SU-DHL-6 (cell line): ENCODE measurements at regions not wholly inside any gene's neighbourhood (a gene's known extent, or its start where the extent isn't known, plus 50 kb on each side); places are given as distances from the start of the nearest gene placed in this dataset.

Source experiments
- EZH2phosphoT487 ChIP-seq: fragments of 200-600 bp; sonication (generic), shearing (Covaris generic); conservative IDR thresholded peaks from 2 replicates; pipeline ENCODE4 v1.6.1; 2018; ENCODE audit warnings: mild to moderate bottlenecking, antibody characterized with exemption, low read length, moderate library complexity, mixed read lengths
- TF ChIP-seq, protein P1 (sequence below): fragments of 200-600 bp; sonication (generic); IDR thresholded peaks from one replicate; pipeline ENCODE4 v1.5.1; 2017; ENCODE audit warnings: antibody characterized with exemption, mild to moderate bottlenecking, low read length, moderate library complexity; ENCODE audit not compliant: insufficient read depth, poor library complexity, severe bottlenecking

DNA sequence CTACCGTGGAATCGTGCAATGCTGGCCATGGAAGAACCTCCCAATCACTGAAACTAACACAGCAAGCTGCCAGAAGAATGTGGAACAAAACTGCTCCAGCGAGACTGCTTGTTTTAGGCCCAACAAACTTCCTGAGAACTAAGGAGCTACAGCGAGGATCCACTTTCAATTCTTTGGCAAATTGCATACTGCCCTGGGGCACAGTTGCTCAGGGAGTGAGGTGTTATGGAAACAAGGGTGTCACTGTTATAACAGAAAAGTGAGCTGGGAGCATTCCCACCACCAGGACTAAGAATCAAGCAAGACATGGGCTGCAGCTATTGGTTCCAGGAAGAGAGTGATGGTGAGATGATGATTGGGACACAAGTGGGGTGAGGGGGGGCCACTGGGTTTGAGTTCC is 1606.1 kb upstream of the FLRT2 start:
- TF ChIP-seq, protein P1, sequence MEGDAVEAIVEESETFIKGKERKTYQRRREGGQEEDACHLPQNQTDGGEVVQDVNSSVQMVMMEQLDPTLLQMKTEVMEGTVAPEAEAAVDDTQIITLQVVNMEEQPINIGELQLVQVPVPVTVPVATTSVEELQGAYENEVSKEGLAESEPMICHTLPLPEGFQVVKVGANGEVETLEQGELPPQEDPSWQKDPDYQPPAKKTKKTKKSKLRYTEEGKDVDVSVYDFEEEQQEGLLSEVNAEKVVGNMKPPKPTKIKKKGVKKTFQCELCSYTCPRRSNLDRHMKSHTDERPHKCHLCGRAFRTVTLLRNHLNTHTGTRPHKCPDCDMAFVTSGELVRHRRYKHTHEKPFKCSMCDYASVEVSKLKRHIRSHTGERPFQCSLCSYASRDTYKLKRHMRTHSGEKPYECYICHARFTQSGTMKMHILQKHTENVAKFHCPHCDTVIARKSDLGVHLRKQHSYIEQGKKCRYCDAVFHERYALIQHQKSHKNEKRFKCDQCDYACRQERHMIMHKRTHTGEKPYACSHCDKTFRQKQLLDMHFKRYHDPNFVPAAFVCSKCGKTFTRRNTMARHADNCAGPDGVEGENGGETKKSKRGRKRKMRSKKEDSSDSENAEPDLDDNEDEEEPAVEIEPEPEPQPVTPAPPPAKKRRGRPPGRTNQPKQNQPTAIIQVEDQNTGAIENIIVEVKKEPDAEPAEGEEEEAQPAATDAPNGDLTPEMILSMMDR = no peak
- no peak for TF ChIP-seq EZH2phosphoT487
